B cell (primary cell): ENCODE measurements at regions not wholly inside any gene's neighbourhood (a gene's known extent, or its start where the extent isn't known, plus 50 kb on each side); places are given as distances from the start of the nearest gene placed in this dataset.

Experiments
- ATAC-seq: fragments of 200-7000 bp; cut with Tn5 transposase; one replicate; pipeline ENCODE4 v1.10.0; 2021; ENCODE audit warnings: low read depth, mild to moderate bottlenecking, moderate number of reproducible peaks, moderate library complexity
- CTCF ChIA-PET: fragments of 350-600 bp; sonication (Branson Sonifier 250); formaldehyde crosslinking; loops from one replicate; lab custom pipeline; 2021; ENCODE audit warnings: antibody characterized with exemption, inconsistent platforms; lab: Charles Lee
- POLR2A ChIA-PET: fragments of 350-600 bp; sonication (Branson Sonifier 250); formaldehyde crosslinking; loops from one replicate; lab custom pipeline; 2021; ENCODE audit warnings: antibody characterized with exemption; lab: Charles Lee
- DNase-seq: peaks from one replicate; pipeline ENCODE4 v3.0.0; 2013
- H2AFZ ChIP-seq: 2 replicates; pipeline ENCODE4 v1.6.1; 2012; ENCODE audit warnings: mild to moderate bottlenecking, low read depth, low read length; ENCODE audit not compliant: insufficient read depth, poor library complexity, severe bottlenecking
- H3K27ac ChIP-seq, 2 donors: 1 replicate in 1 of 2; 2 replicates in 1 of 2; pipeline ENCODE4 v1.5.1; 2012 to 2013; ENCODE audit warnings: low read length in 2 of 2, mild to moderate bottlenecking in 2 of 2, moderate library complexity in 1 of 2
- H3K27me3 ChIP-seq, 4 experiments: fragments of 200-600 bp in 1 of 4; sonication (generic) in 1 of 4; replicated peaks in 1 of 4; 1 replicate in 2 of 4; 2 replicates in 2 of 4; pipeline versions ENCODE4 v1.6.1 to v1.7.0; 2013 to 2016; ENCODE audit warnings: low read length in 3 of 4, mild to moderate bottlenecking in 2 of 4, mixed read lengths in 1 of 4, moderate library complexity in 1 of 4; ENCODE audit not compliant: insufficient read depth in 4 of 4, control insufficient read depth in 3 of 4; ENCODE audit errors: control extremely low read depth in 1 of 4
- H3K36me3 ChIP-seq, 2 experiments: replicated peaks in 1 of 2; 1 replicate in 1 of 2; 2 replicates in 1 of 2; pipeline versions ENCODE4 v1.6.1 to v1.7.1; 2013; ENCODE audit warnings: low read length in 1 of 2; ENCODE audit not compliant: insufficient read depth in 2 of 2, control insufficient read depth in 1 of 2; ENCODE audit errors: control extremely low read depth in 1 of 2, extremely low read depth in 1 of 2
- H3K4me1 ChIP-seq, 2 donors: fragments of 200-600 bp in 1 of 2; sonication (generic) in 1 of 2; 1 replicate in 1 of 2; 2 replicates in 1 of 2; pipeline versions ENCODE4 v1.5.1 to v1.6.1; 2013 to 2017; ENCODE audit warnings: low read length in 2 of 2; ENCODE audit not compliant: control insufficient read depth in 2 of 2, insufficient read depth in 2 of 2
- H3K4me2 ChIP-seq: replicated peaks from 2 replicates; pipeline ENCODE3; 2012; ENCODE audit warnings: mild to moderate bottlenecking, low read depth, low read length; ENCODE audit not compliant: poor library complexity, severe bottlenecking
- H3K4me3 ChIP-seq, 5 experiments: fragments of 200-600 bp in 1 of 5; sonication (generic) in 1 of 5; 1 replicate in 3 of 5; 2 replicates in 2 of 5; pipeline versions ENCODE4 v1.5.1 to v1.7.0; 2011 to 2016; ENCODE audit warnings: low read length in 4 of 5, mild to moderate bottlenecking in 4 of 5, low read depth in 2 of 5, control low read depth in 1 of 5, moderate library complexity in 1 of 5; ENCODE audit not compliant: insufficient read depth in 1 of 5; ENCODE audit errors: control extremely low read depth in 1 of 5, extremely low read depth in 1 of 5
- H3K79me2 ChIP-seq: fragments of 200-600 bp; sonication (generic); one replicate; pipeline ENCODE4 v1.6.0; 2016; ENCODE audit warnings: low read length; ENCODE audit not compliant: control insufficient read depth, insufficient read depth
- H3K9ac ChIP-seq: fragments of 200-600 bp; sonication (generic); 2 replicates; pipeline ENCODE4 v1.6.1; 2017; ENCODE audit warnings: mild to moderate bottlenecking, low read length, moderate library complexity
- H3K9me3 ChIP-seq, 3 donors: one replicate each; pipeline versions ENCODE4 v1.6.1 to v1.7.1; 2013; ENCODE audit warnings: low read length in 2 of 3; ENCODE audit not compliant: control insufficient read depth in 2 of 3, insufficient read depth in 1 of 3; ENCODE audit errors: control extremely low read depth in 1 of 3
- H4K20me1 ChIP-seq: 2 replicates; pipeline ENCODE4 v1.6.0; 2012; ENCODE audit warnings: mild to moderate bottlenecking, low read length; ENCODE audit not compliant: insufficient read depth, control insufficient read depth, poor library complexity, severe bottlenecking
- H3K27ac Mint-ChIP-seq: one replicate; pipeline ENCODE4 v1.8.0; 2021; ENCODE audit warnings: mixed read lengths
- H3K27me3 Mint-ChIP-seq: one replicate; pipeline ENCODE4 v1.8.0; 2021; ENCODE audit warnings: mixed read lengths
- H3K4me1 Mint-ChIP-seq: one replicate; pipeline ENCODE4 v1.8.0; 2021; ENCODE audit warnings: mixed read lengths
- H3K4me3 Mint-ChIP-seq: one replicate; pipeline ENCODE4 v1.8.0; 2021; ENCODE audit warnings: mixed read lengths
- H3K9me3 Mint-ChIP-seq: one replicate; pipeline ENCODE4 v1.8.0; 2022; ENCODE audit warnings: mixed read lengths; ENCODE audit not compliant: insufficient read depth
- CTCF ChIP-seq: fragments of 200-600 bp; IDR thresholded peaks from one replicate; pipeline ENCODE4 v1.8.0; 2022; ENCODE audit warnings: antibody characterized with exemption, mild to moderate bottlenecking
- EZH2 ChIP-seq: IDR thresholded peaks from 2 replicates; pipeline ENCODE4 v1.6.1; 2012; ENCODE audit warnings: borderline replicate concordance, low read depth, mild to moderate bottlenecking, moderate library complexity, low read length; ENCODE audit not compliant: insufficient read depth, poor library complexity, severe bottlenecking
- WGBS: methylation state at CpG from one replicate; pipeline ENCODE4 v1.1.5; 2013; ENCODE audit warnings: missing lambda C conversion rate; ENCODE audit not compliant: insufficient coverage; 5-methylcytosine and 5-hydroxymethylcytosine counted together
- intact Hi-C: fragments of 100-400 bp; cut with micrococcal nuclease; formaldehyde crosslinking; loops from one replicate; pipeline ENCODE4 v1.10.0; 2022

- POLR2A ChIA-PET = no interaction called here
- H2AFZ ChIP-seq = no peak overlapping the region
- no peaks in the 10 kb centered on the region for H4K20me1 ChIP-seq
- Mint-ChIP-seq H3K27me3 (no peaks in the 10 kb centered on the region), H3K4me1 (no peaks in the 10 kb centered on the region), H3K4me3 (no peak overlapping the region), H3K27ac (no peak overlapping the region), H3K9me3 (peaks cover 2% of the 10 kb centered on the region)
- no peak overlapping the region for H3K4me3 ChIP-seq
- no peak for ATAC-seq
- H3K27me3 ChIP-seq = no peaks in the 10 kb centered on the region
- H3K4me1 ChIP-seq = no peaks in the 10 kb centered on the region
- H3K9me3 ChIP-seq = peaks cover 0 to 3% (median 0%) of the 10 kb centered on the region in 3 donors
- TF ChIP-seq CTCF = no peak
- no peak for TF ChIP-seq EZH2
- H3K4me2 ChIP-seq = no peak overlapping the region
- no CpG with 5 or more reads among the region's 2 CpGs for WGBS
- no peaks in the 10 kb centered on the region for H3K79me2 ChIP-seq
- H3K27ac ChIP-seq = no peak overlapping the region
- no peak overlapping the region for H3K9ac ChIP-seq
- intact Hi-C loops = no loop called here
- H3K36me3 ChIP-seq = no peaks in the 10 kb centered on the region
- CTCF ChIA-PET = no interaction called here
- DNase-seq = no peak
Observed at GRCh38 chr14:41506552-41506951, 100.1 kb upstream of the LRFN5 start.

GRCh38 chr14:41505491-41505890, 101.2 kb upstream of the LRFN5 start:
- H3K4me2 ChIP-seq = no peak overlapping the region
- H3K27ac ChIP-seq = no peak overlapping the region
- no peak overlapping the region for H3K9ac ChIP-seq
- H3K79me2 ChIP-seq = no peaks in the 10 kb centered on the region
- no peak for ATAC-seq
- H3K4me3 ChIP-seq = no peak overlapping the region
- Mint-ChIP-seq H3K4me1 (no peaks in the 10 kb centered on the region), H3K4me3 (no peak overlapping the region), H3K9me3 (no peaks in the 10 kb centered on the region), H3K27me3 (no peaks in the 10 kb centered on the region), H3K27ac (no peak overlapping the region)
- DNase-seq = no peak
- H3K4me1 ChIP-seq = no peaks in the 10 kb centered on the region
- peaks cover 0 to 3% (median 0%) of the 10 kb centered on the region in 3 donors for H3K9me3 ChIP-seq
- WGBS = 100% methylated on average over 1 of the region's 2 CpGs
- H3K36me3 ChIP-seq = no peaks in the 10 kb centered on the region
- no peaks in the 10 kb centered on the region for H3K27me3 ChIP-seq
- CTCF ChIA-PET = no interaction called here
- no peak overlapping the region for H2AFZ ChIP-seq
- no peaks in the 10 kb centered on the region for H4K20me1 ChIP-seq
- intact Hi-C loops = no loop called here
- POLR2A ChIA-PET = no interaction called here
- TF ChIP-seq CTCF (no peak), EZH2 (no peak)
